GM18517 (cell line): ENCODE measurements at regions not wholly inside any gene's neighbourhood (a gene's known extent, or its start where the extent isn't known, plus 50 kb on each side); places are given as distances from the start of the nearest gene placed in this dataset.

Experiments
- ATAC-seq: cut with Tn5 transposase; IDR thresholded peaks from one replicate; pipeline ENCODE4 v1.9.1; 2021; ENCODE audit warnings: mild to moderate bottlenecking, moderate library complexity; ENCODE audit not compliant: unreplicated experiment

GRCh38 chr1:193631306-193631705 is 444.9 kb upstream of the B3GALT2 start:
- ATAC-seq: no peak

GRCh38 chr1:193629875-193630274 is 443.5 kb upstream of the B3GALT2 start:
- no peak for ATAC-seq

GRCh38 chr1:193626695-193627094 is 440.3 kb upstream of the B3GALT2 start:
- ATAC-seq: no peak

GRCh38 chr1:193625255-193625654 is 438.8 kb upstream of the B3GALT2 start:
- ATAC-seq: no peak

GRCh38 chr1:193619911-193620310 is 433.5 kb upstream of the B3GALT2 start:
- ATAC-seq: no peak

- peak; percentile 59 for ATAC-seq
These were observed 428.4 kb upstream of the B3GALT2 start for GRCh38 chr1:193614817-193615216.

GRCh38 chr1:193614275-193614674 is 427.9 kb upstream of the B3GALT2 start:
- no peak for ATAC-seq

- ATAC-seq: no peak
These were observed 426.6 kb upstream of the B3GALT2 start for GRCh38 chr1:193613041-193613440.

- ATAC-seq: no peak
These were observed 423.2 kb upstream of the B3GALT2 start for GRCh38 chr1:193609592-193609991.

GRCh38 chr1:193607787-193608186 is 421.4 kb upstream of the B3GALT2 start:
- ATAC-seq: no peak

- no peak for ATAC-seq
These were observed 419.6 kb upstream of the B3GALT2 start for GRCh38 chr1:193606035-193606434.

GRCh38 chr1:193602705-193603104 is 416.3 kb upstream of the B3GALT2 start:
- ATAC-seq: no peak

- no peak for ATAC-seq
These were observed 406.9 kb upstream of the B3GALT2 start for GRCh38 chr1:193593147-193593885.

- ATAC-seq: no peak
These were observed 405.9 kb upstream of the B3GALT2 start for GRCh38 chr1:193592317-193592716.

GRCh38 chr1:193590102-193590501 is 403.7 kb upstream of the B3GALT2 start:
- ATAC-seq: no peak

- no peak for ATAC-seq
These were observed 403.2 kb upstream of the B3GALT2 start for GRCh38 chr1:193589597-193590040.

GRCh38 chr1:193588311-193589082 is 402.1 kb upstream of the B3GALT2 start:
- ATAC-seq: no peak

- no peak for ATAC-seq
These were observed 398.4 kb upstream of the B3GALT2 start for GRCh38 chr1:193584731-193585239.

GRCh38 chr1:193581341-193581740 is 394.9 kb upstream of the B3GALT2 start:
- ATAC-seq: no peak

GRCh38 chr1:193580419-193580818 is 394.0 kb upstream of the B3GALT2 start:
- no peak for ATAC-seq

- no peak for ATAC-seq
These were observed 392.9 kb upstream of the B3GALT2 start for GRCh38 chr1:193579323-193579722.

GRCh38 chr1:193574913-193575312 is 388.5 kb upstream of the B3GALT2 start:
- ATAC-seq: no peak
